ENCODE measurements at regions not wholly inside any gene's neighbourhood (a gene's known extent, or its start where the extent isn't known, plus 50 kb on each side); places are given as distances from the start of the nearest gene placed in this dataset.

DNA sequence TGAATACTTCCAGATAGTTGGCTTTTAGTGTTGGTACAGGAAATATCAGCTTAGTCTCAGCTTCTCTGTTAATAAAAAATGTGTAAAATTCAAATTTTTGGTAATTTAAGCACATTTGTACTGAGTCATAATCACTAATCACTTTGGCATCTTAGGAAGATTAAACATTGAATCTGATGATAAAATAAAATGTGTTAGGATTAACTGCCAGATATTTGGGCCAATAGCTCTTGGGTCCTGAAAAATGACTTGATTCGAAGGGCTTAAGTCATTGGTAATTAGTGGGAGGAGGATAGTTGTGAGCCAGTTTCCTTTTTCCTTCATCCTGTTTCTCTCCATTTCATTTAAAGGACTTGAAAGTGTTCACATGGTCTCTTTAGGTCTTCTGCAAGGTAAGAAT, 426.1 kb downstream of the RFPL4B start:
- Mint-ChIP-seq H3K27ac (no peak overlapping the region), H3K27me3 (ENCODE audit: low read depth in 3 of 3) (peaks cover 0 to 6% (median 2%) of the 10 kb centered on the region in 3 donors), H3K4me1 (no peaks in the 10 kb centered on the region), H3K36me3 (no peaks in the 10 kb centered on the region), H3K4me3 (no peak overlapping the region), H3K9me3 (peaks cover 3 to 16% (median 10%) of the 10 kb centered on the region in 6 donors)
- no peak for DNase-seq

DNA sequence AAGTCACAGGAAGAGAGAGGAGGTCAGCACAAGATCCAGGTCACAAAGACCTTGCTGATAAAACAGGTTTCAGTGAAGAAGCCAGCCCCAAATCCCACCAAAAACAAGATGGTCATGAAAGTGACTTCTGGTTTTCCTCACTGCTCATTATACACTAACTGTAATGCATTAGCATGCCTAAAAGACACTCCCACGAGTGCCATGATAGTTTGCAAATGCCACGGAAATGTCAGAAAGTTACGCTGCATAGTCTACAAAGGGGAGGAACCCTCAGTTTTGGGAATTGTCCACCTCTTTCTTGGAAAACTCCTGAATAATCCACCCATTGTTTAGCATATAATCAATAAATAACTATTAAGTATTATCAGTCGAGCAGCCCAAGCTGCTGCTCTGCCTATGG, 427.2 kb downstream of the RFPL4B start:
- Mint-ChIP-seq H3K4me1 (no peaks in the 10 kb centered on the region), H3K9me3 (peaks cover 0 to 11% (median 6%) of the 10 kb centered on the region in 6 donors), H3K27ac (no peak overlapping the region), H3K27me3 (ENCODE audit: low read depth in 3 of 3) (peaks cover 0 to 6% (median 2%) of the 10 kb centered on the region in 3 donors), H3K4me3 (no peak overlapping the region), H3K36me3 (no peaks in the 10 kb centered on the region)
- no peak for DNase-seq

DNA sequence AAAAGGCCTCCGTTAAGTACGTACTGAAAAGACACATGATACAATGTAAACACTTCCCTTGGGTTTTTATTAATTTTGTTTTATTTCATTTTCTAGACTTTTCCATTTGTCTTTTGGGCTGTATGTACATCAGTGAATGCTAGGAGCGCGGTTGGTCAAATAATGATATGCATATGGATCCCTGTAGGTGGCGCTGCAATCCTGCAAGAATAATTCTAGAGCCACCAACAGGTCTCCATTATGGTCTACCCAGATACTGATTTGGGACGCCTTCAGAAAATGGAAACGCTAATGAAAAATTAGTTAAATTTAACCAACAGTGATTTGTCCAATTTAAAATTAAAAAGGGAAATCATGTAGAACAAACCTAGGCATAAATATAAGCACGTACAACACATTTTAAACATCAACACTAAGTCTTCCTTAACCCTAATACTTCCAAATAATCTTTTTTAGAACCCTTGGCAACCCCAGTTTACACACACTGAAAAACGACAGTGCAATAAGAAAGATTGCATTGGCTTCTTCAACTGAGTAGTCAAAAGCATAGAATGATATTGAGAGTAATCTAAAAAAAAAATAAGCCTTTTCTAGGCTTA, 433.5 kb downstream of the RFPL4B start:
- H3K27ac Mint-ChIP-seq, result no peak overlapping the region
- H3K36me3 Mint-ChIP-seq, result no peaks in the 10 kb centered on the region
- H3K4me1 Mint-ChIP-seq, result no peaks in the 10 kb centered on the region
- H3K4me3 Mint-ChIP-seq, result no peak overlapping the region
- H3K9me3 Mint-ChIP-seq, result peaks cover 0 to 7% (median 2%) of the 10 kb centered on the region in 6 donors
- peaks cover 0 to 4% (median 0%) of the 10 kb centered on the region in 3 donors for H3K27me3 Mint-ChIP-seq (ENCODE audit: low read depth in 3 of 3)
- no peak for DNase-seq

DNA sequence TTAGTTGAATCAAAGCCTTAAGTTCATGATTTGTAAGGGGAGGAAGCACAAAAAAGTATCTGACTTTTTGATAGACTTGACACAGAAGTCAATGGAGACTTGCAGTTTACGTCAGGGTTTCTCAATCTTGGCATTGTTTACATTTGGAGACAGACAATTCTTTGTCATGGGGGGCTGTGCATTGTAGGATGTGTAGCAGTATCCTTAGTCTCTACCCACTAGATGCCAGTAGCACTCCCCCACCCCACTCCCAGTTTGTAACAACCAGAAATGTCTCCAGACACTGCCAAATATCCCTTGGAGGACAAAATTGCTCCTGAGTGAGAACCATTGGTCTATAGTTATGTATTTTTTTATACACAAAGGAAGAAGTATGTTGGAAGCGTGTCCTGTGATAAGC, 434.1 kb downstream of the RFPL4B start:
- peaks cover 0 to 4% (median 0%) of the 10 kb centered on the region in 3 donors for H3K27me3 Mint-ChIP-seq (ENCODE audit: low read depth in 3 of 3)
- no peak overlapping the region for H3K4me3 Mint-ChIP-seq
- H3K36me3 Mint-ChIP-seq, result no peaks in the 10 kb centered on the region
- no peak for DNase-seq
- peaks cover 0 to 9% (median 2%) of the 10 kb centered on the region in 6 donors for H3K9me3 Mint-ChIP-seq
- no peak overlapping the region for H3K27ac Mint-ChIP-seq
- H3K4me1 Mint-ChIP-seq, result no peaks in the 10 kb centered on the region

DNA sequence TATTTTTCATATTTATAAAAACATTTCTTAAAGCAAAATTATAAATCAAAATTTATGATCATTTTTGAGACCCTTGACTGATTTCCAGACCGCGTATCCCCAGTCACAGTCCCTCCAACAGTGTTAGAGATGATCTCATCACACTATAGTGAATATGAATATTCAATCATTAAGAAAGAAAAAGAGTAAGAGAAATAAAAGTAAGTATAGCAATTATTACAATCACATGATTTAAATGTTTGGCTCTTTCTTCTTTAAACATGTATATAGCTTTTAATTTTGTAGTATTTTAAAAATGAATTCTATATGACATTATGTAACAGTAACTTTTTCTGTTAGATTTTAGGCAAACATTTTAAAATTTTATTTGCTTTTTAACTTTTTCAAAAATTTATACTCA, 438.3 kb downstream of the RFPL4B start:
- Mint-ChIP-seq H3K4me3 (no peak overlapping the region), H3K36me3 (no peaks in the 10 kb centered on the region)

DNA sequence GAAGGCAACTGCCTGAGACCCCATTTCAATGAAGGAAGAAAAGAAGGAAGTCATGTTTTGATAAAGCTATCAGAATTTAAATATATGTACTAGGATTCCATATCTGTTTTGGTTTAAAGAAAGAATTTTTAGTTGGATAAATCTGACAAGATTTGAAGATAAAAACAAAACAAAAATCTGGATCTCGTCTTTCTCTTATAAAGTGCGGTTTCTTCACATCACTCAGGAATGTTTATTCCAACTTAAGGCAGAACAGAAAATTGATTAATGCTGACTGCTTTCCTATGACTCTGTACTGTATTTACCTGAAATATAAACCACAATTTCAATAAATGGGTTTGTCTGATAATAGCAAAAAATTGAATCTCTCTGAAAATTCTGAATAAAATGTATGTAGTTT, 439.7 kb downstream of the RFPL4B start:
- H3K9me3 Mint-ChIP-seq, result peaks cover 0 to 15% (median 8%) of the 10 kb centered on the region in 6 donors
- no peaks in the 10 kb centered on the region for H3K36me3 Mint-ChIP-seq
- no peak overlapping the region for H3K4me3 Mint-ChIP-seq
- DNase-seq, result no peak
- H3K27me3 Mint-ChIP-seq (ENCODE audit: low read depth in 3 of 3), result no peaks in the 10 kb centered on the region
- no peaks in the 10 kb centered on the region for H3K4me1 Mint-ChIP-seq
- no peak overlapping the region for H3K27ac Mint-ChIP-seq

More for the DNA sequence above, 438.3 kb downstream of the RFPL4B start:
- no peak for DNase-seq
- no peaks in the 10 kb centered on the region for H3K27me3 Mint-ChIP-seq (ENCODE audit: low read depth in 3 of 3)
- H3K4me1 Mint-ChIP-seq, result no peaks in the 10 kb centered on the region
- H3K27ac Mint-ChIP-seq, result no peak overlapping the region
- H3K9me3 Mint-ChIP-seq, result peaks cover 0 to 14% (median 8%) of the 10 kb centered on the region in 6 donors

DNA sequence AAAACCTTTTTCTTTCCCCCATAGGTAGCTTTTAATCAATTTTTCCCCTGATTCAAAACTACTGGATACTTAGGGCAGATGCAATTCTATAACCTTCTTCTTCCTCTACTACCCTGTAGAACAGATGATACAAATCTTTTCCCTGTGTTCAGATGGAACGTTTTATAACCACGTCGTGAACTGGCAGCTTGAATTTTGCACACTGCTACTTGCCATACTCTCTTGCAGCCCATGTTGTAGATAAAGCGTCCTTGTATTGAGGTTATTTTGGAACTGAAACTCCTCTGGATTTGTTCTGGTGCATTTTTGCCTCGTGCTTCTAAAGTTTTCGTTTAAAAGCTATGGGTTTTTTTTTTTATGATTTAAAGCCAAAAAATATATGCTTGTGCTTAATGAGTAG, 440.2 kb downstream of the RFPL4B start:
- Mint-ChIP-seq H3K27ac (no peak overlapping the region), H3K27me3 (ENCODE audit: low read depth in 3 of 3) (no peaks in the 10 kb centered on the region), H3K9me3 (peaks cover 0 to 15% (median 7%) of the 10 kb centered on the region in 6 donors), H3K36me3 (no peaks in the 10 kb centered on the region), H3K4me1 (no peaks in the 10 kb centered on the region), H3K4me3 (no peak overlapping the region)
- DNase-seq, result no peak

DNA sequence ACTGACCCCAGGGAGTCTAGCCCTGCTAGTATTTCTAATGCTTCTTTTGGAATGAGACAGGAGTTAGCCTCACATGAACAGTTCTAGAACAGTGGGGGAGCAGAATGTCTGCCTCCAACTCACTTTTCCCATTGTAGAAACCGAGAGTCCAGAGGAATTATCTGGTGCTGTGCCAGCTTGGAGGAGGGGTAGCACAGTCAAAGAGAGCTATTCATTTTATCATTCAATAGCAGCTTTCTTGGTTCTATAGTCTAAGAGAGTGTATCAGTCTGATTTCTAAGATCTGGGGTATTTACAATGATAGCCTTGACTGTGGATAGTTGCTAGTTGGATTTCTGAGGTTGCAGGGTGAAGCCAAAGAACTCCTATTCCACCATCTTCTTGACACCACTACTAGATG, 448.2 kb downstream of the RFPL4B start:
- DNase-seq, result no peak
- no peaks in the 10 kb centered on the region for H3K4me1 Mint-ChIP-seq
- H3K27ac Mint-ChIP-seq, result no peak overlapping the region
- H3K4me3 Mint-ChIP-seq, result no peak overlapping the region
- peaks cover 0 to 3% (median 3%) of the 10 kb centered on the region in 3 donors for H3K27me3 Mint-ChIP-seq (ENCODE audit: low read depth in 3 of 3)
- H3K9me3 Mint-ChIP-seq, result peaks cover 8 to 47% (median 18%) of the 10 kb centered on the region in 6 donors
- no peaks in the 10 kb centered on the region for H3K36me3 Mint-ChIP-seq

DNA sequence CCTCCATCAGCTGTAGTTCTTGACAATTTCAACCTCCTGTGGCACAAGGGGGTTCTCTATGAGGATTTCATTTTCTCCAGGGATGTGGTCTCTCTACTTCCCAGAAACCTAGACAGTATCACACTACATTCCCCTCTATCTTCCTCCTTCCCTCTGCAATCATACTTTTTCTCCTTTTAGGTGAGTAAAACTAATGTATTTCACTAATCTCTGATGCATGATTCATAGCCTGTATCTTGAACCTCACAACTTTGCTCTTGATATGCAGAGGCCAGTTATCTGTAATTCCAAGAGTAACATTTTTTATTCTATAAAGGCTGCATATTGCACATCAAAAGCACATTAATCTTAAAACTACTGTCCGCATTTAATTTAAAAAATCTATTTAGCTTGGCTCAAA, 449.6 kb downstream of the RFPL4B start:
- no peak for DNase-seq
- Mint-ChIP-seq H3K4me1 (no peaks in the 10 kb centered on the region), H3K27ac (no peak overlapping the region), H3K27me3 (ENCODE audit: low read depth in 3 of 3) (peaks cover 0 to 3% (median 3%) of the 10 kb centered on the region in 3 donors), H3K9me3 (peaks cover 10 to 49% (median 19%) of the 10 kb centered on the region in 6 donors), H3K4me3 (no peak overlapping the region), H3K36me3 (no peaks in the 10 kb centered on the region)

DNA sequence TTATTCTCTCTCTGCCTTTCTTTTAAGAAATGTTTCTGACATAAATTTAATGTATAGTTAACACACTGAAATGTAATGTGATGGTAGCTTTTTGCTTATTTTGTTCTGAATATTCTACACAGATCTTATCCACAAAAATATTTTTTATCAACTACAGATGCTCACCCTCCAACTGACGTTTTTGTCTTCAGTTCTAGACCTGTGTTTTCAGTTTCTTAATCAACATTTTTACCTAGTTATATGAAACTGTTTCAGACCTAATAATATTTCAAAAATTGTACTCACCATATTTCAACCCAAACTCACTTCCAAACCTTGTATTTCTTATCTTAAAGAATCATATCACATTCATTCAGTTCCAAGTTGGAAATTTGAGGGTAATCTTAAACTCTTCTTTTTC, 452.8 kb downstream of the RFPL4B start:
- Mint-ChIP-seq H3K27me3 (ENCODE audit: low read depth in 3 of 3) (peaks cover 0 to 1% (median 0%) of the 10 kb centered on the region in 3 donors), H3K4me1 (no peaks in the 10 kb centered on the region), H3K36me3 (no peaks in the 10 kb centered on the region), H3K27ac (no peak overlapping the region), H3K9me3 (peaks cover 10 to 42% (median 15%) of the 10 kb centered on the region in 6 donors), H3K4me3 (no peak overlapping the region)
- no peak for DNase-seq

DNA sequence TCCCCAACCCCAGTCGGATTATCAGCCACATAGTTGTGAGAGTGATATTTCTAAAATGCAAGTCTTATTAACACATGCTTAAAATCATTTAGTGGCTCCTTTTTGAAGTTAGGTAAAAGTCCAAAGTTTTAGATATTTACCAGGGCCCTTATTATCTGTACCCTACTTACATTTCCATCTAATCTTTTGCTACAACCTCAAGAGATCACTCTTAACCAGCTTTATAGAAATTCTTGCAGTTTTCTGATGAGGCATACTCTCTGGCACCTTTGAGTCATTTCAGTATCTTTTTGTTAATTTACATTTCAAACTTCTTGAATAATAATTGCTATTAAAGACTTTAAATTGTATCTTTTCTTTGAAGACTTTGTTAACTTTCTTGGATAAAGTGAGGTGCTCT, 453.3 kb downstream of the RFPL4B start:
- Mint-ChIP-seq H3K4me3 (no peak overlapping the region), H3K9me3 (peaks cover 10 to 39% (median 15%) of the 10 kb centered on the region in 6 donors), H3K27ac (no peak overlapping the region), H3K36me3 (no peaks in the 10 kb centered on the region), H3K4me1 (no peaks in the 10 kb centered on the region), H3K27me3 (ENCODE audit: low read depth in 3 of 3) (peaks cover 0 to 1% (median 0%) of the 10 kb centered on the region in 3 donors)
- DNase-seq, result no peak

DNA sequence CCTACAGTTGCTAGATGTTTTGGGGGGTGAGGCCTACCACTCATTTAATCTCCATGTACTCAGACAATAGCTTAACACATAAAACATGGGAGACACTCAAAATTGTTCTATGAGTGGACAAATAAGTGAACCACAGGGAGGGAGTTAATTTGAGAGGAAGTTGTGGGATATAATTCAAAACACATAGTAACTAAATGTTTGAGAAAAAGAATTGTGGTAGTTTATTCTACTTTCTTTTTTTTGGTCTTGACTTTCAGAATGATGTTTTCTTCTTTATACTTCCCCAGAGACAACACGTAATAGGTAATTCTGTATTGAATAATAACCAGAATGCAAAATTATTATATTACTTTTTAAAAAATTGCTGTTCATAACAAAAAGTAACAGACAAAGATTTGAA, 453.8 kb downstream of the RFPL4B start:
- no peak for DNase-seq
- H3K36me3 Mint-ChIP-seq, result no peaks in the 10 kb centered on the region
- peaks cover 6 to 35% (median 13%) of the 10 kb centered on the region in 6 donors for H3K9me3 Mint-ChIP-seq
- H3K4me1 Mint-ChIP-seq, result no peaks in the 10 kb centered on the region
- H3K4me3 Mint-ChIP-seq, result no peak overlapping the region
- H3K27me3 Mint-ChIP-seq (ENCODE audit: low read depth in 3 of 3), result peaks cover 0 to 1% (median 0%) of the 10 kb centered on the region in 3 donors
- H3K27ac Mint-ChIP-seq, result no peak overlapping the region

DNA sequence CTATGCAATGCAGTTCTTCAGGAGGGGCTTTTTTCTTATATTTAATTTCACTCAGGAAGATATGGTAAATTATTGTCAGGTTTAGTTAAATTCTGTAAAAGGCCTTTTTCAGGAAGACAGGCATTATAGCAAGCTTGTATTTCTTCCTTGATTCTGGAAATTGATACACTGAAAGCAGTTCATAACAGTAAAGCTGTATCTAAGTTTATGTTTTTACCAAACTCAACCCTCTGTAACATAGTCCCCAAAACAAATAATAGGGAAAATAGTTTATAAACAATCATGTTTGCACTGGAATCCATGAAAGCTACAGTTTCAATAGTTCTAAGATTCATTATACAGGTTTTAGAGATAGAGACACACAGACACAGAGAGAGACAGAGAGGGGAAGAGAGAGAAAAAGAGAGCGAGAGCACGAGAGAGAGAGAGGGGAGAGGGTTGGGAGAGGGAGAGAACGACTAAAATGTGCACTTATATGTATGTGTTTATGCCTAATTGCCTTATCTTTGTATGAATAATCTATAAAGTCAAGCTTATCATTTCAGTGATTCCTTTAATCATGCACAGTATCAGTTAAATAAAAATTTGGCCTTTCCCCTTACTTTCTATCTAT, 454.4 kb downstream of the RFPL4B start:
- Mint-ChIP-seq H3K36me3 (no peaks in the 10 kb centered on the region), H3K4me3 (no peak overlapping the region), H3K4me1 (no peaks in the 10 kb centered on the region), H3K9me3 (peaks cover 6 to 28% (median 10%) of the 10 kb centered on the region in 6 donors), H3K27ac (no peak overlapping the region), H3K27me3 (ENCODE audit: low read depth in 3 of 3) (peaks cover 0 to 1% (median 0%) of the 10 kb centered on the region in 3 donors)
- no peak for DNase-seq

DNA sequence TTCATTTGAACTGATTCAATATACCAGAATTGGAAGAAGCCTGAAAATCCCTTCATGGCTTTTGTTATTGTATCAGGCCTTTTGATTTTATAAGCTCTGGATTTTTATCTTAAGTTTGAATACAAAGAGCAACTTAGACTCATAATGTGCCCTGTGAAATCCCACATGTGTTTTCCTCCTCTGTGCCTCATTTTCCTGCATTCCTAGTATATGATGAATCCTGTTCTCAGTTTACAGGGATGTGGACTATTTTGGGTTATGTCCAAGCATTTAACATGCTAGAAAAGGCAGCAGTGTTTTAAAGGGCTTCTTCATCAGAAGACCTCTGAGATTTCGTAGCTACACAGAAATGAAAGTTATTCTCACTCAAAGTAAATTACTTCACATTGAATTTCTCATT, 455.0 kb downstream of the RFPL4B start:
- peaks cover 0 to 1% (median 0%) of the 10 kb centered on the region in 3 donors for H3K27me3 Mint-ChIP-seq (ENCODE audit: low read depth in 3 of 3)
- H3K9me3 Mint-ChIP-seq, result peaks cover 2 to 24% (median 8%) of the 10 kb centered on the region in 6 donors
- no peak overlapping the region for H3K27ac Mint-ChIP-seq
- H3K4me1 Mint-ChIP-seq, result no peaks in the 10 kb centered on the region
- no peak for DNase-seq
- no peak overlapping the region for H3K4me3 Mint-ChIP-seq
- no peaks in the 10 kb centered on the region for H3K36me3 Mint-ChIP-seq

Data from immature natural killer cell (primary cell).